ENCODE measurements at regions not wholly inside any gene's neighbourhood (a gene's known extent, or its start where the extent isn't known, plus 50 kb on each side); places are given as distances from the start of the nearest gene placed in this dataset.
"Not testable (repeated sequence)": the region's sequence is repeated elsewhere in the genome, so short reads cannot be mapped to it uniquely, and the experiment has no call there.

- DNase-seq (ENCODE audit: low read depth): peak; percentile 57
Observed at GRCh38 chr6:81003156-81003555, 749.3 kb downstream of the TENT5A start.

DNA sequence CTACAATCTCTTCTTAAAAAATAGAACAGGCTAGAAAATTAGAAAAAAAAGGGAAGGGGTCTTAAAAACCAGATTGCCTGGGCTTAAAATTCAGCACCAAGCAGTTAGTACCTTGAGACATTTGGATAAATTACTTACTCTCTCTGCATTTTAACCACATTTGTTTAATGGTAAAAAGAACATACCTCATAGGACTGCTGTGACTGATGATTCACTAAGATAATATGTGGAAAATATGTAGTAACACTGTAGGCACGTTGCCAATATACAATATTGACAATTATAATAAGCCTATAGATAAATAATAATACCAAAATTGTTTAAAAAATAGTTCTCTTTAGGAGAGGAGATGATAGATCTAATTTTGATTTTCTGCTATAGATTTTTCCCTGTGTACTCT is 750.4 kb downstream of the TENT5A start:
- peak; percentile 18 for DNase-seq (ENCODE audit: low read depth)

GRCh38 chr6:80991316-80991715 is 761.2 kb downstream of the TENT5A start:
- DNase-seq (ENCODE audit: low read depth): peak; percentile 4

DNA sequence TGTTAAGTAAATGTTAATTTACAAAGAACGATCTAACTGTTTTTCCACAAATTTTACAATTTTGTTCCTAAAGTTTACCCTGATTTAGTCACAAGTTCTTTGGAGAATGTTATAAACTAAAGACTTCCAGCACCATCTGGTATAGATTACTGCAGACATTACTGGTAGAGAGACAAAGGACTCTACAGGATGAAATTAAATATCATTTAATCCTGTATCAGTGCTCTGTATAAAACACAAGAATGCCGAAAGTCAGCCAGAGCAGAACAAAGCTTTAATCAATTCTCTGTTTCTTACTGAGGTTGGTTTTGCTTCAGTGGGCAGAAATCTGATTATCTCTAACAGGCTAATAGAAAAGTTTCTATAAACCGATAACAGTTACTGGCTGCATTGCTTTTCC is 763.6 kb downstream of the TENT5A start:
- DNase-seq (ENCODE audit: low read depth): no peak

DNA sequence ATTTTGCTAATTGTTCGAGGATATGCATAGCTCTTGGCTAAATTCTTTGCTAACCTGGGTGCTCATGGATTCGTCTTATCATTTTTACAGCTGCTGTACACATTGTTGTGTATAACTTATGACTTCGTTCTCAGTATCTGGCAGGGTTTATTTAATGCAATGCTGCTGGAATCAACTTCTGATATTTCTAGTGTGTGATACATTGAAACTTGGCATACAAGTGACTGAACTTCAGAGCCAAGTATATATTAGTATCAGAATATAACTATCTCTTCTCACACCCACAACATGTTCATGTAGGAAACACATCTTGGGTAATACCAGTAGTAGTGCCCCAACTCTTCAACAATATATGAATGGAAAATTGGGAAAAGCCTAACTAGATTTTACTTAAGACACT is 764.2 kb downstream of the TENT5A start:
- no peak for DNase-seq (ENCODE audit: low read depth)

DNA sequence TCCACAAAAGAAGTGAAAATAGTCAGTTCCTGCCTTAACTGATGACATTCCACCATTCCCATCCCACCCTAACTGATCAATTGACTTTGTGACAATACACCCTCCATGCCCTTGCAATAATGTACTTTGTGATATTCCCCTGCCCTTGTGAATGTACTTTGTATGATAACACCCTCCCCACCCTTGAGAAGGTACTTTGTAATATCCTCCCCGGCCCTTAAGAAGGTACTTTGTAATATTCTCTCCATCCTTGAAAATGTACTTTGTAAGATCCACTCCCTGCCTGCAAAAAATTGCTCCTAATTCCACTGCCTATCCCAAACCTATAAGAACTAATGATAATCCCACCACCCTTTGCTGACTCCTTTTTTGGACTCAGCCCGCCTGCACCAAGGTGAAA is 771.3 kb downstream of the TENT5A start:
- DNase-seq (ENCODE audit: low read depth): not testable (repeated sequence)

- peak; percentile 43 for DNase-seq (ENCODE audit: low read depth)
Observed at GRCh38 chr6:80976336-80976735, 776.1 kb downstream of the TENT5A start.

- no peak for DNase-seq (ENCODE audit: low read depth)
Observed at GRCh38 chr6:80974579-80974978, 777.9 kb downstream of the TENT5A start.

- DNase-seq (ENCODE audit: low read depth): peak; percentile 36
Observed at GRCh38 chr6:80969439-80969838, 783.0 kb downstream of the TENT5A start.

DNA sequence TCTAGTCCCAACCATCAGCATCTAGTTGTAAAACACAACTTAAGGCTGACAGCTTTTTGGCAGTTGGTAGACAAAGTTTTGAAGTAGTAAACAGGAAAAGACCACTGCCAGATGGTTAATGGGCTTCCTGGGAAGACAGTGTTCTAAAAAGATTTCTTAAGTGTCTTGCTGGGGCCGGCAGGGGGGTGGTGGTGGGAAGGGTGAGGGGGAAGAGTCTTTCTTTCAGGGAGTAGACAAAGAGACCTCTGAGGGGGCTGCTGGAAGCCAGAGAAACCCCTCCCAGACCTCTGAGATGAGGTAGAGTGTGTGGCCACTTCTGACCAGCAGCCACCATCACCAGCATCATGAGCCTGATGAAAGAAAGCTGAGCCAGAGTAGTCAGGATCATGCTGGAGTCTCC is 784.9 kb downstream of the TENT5A start:
- no peak for DNase-seq (ENCODE audit: low read depth)

DNA sequence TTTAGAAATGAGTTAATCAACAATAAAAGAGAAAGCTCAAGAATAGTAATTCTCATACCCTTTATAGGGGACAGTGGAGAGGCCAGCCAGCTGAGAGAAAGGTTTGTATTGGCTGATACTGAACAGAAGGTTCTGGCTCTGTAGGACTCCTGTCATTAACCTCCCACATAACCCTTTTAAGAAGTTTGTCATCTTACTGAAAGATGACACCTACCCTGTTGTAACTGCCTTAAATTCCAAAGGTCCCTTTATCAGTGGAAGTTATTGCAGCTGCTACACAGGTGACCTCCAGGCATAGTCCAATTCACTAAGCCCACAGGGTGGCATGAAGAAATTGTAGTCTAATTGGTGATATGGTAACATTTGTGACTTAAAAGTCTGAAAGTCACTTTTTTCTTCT is 790.1 kb downstream of the TENT5A start:
- DNase-seq (ENCODE audit: low read depth): no peak

GRCh38 chr6:80961166-80961565 is 791.3 kb downstream of the TENT5A start:
- DNase-seq (ENCODE audit: low read depth): no peak

GRCh38 chr6:80959034-80959433 is 793.4 kb downstream of the TENT5A start:
- no peak for DNase-seq (ENCODE audit: low read depth)

- no peak for DNase-seq (ENCODE audit: low read depth)
Observed at GRCh38 chr6:80956898-80957297, 795.6 kb downstream of the TENT5A start.

DNA sequence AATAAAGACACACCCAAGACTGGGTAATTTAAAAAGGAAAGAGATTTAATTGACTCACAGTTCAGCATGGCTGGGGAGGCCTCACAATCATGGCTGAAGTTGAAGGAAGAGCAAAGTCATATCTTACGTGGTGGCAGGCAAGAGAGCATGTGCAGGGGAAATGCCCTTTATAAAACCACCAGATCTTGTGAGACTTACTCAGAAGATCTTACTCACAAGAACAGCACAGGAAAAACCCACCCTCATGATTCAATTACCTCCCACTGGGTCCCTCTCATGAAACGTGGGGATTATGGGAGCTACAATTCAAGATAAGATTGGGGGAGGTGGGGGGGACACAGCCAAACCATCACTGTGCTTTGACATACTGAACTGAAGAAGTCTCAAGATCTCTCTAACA is 800.0 kb downstream of the TENT5A start:
- DNase-seq (ENCODE audit: low read depth): not testable (repeated sequence)

GRCh38 chr6:80946402-80946801 is 806.1 kb downstream of the TENT5A start:
- DNase-seq (ENCODE audit: low read depth): no peak

DNA sequence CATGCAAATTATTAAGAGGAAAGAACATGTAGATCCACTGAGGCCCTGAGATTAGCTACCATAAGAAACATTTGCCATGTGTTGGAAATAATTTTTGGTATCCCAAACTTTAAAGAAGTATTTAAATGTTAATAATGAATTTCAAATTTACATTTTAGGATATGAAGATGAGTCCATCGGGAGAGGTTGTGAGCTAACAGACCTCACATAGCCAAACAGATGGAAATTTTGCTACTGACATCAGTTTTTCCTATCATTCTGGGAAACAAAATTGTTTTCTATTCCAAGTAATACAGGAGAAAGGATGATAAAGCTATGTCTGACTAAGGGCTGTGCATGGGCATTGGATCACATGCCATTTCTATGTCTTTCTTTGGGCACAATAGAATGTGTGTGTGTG is 809.6 kb downstream of the TENT5A start:
- DNase-seq (ENCODE audit: low read depth): no peak

DNA sequence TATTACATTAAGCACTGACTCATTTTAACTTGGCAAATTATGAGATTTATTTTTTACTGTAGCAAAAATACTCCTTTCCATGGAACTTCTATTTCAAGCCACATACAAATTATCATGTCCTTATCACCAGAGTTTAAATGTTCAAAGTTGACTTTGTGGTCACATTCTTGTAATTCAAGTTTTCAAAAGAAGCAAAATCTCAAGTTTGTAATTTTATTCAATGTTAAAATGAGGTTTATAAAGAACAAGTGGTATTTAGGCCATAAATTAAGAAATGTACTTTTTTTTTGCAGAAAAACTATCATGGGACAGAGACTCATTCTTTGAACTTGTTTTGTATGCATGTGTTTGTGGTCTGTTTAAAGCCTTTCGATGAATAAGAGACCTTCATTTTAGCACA is 811.5 kb downstream of the TENT5A start:
- DNase-seq (ENCODE audit: low read depth): no peak

DNA sequence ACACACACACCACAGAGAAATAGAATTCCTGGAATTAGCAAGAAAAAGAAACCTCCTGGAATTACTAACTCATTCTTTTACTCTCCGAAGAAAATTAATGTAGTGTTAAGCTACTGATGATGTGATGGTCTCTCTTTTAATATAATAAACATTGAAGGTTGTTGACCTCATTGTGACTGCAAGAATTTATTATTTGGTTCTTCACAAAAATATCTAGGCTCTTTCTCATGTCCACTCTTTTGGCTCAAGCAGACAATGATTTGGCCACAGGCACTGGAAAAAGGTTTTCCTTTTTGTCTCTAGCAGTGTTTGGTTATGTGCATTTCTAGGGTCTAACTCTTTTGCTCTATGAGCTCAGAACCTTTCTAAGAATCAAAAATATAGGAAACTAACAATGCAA is 811.9 kb downstream of the TENT5A start:
- peak; percentile 79 for DNase-seq (ENCODE audit: low read depth)

- DNase-seq (ENCODE audit: low read depth): peak; percentile 51
Observed at GRCh38 chr6:80939898-80940297, 812.6 kb downstream of the TENT5A start.

GRCh38 chr6:80939480-80939879 is 813.0 kb downstream of the TENT5A start:
- DNase-seq (ENCODE audit: low read depth): no peak

DNA sequence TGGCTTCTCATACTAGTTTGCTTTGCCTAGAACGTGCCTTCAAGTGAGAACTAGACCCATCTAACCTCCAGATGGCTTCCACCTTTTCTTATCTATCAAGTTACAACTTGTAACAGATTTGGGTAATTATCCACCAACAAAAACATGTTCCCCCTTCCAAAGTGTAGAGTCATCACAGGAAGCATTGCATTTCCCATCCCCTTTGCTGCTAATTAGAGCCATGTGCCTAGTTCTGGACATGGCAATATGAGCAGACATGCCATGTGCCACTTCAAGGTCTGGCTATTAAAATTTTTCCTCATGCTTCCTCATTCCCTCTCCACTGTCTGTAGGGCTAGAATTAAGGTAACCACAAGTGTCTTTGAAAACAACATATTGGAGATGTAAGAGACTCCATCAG is 814.4 kb downstream of the TENT5A start:
- DNase-seq (ENCODE audit: low read depth): peak; percentile 56

GRCh38 chr6:80932359-80932758 is 820.1 kb downstream of the TENT5A start:
- DNase-seq (ENCODE audit: low read depth): peak; percentile 87

- no peak for DNase-seq (ENCODE audit: low read depth)
Observed at GRCh38 chr6:80930376-80930775, 822.1 kb downstream of the TENT5A start.

DNA sequence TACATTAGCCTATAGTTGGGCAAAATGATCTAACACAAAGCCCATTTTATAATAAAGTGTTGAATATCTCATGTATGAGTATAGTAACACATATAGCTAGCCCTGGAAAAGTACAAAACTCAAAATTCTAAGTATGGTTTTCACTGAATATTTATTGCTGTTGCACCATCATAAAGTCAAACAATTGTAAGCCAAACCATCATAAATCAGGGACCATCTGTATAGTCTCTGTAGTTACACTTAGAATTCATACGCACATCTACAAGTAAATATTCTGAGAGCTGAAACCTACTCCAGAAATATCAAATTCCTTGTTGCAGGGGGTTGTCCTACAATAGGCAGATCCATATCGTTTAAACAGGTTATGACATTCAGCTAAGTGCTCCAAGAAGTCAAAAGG is 817.3 kb downstream of the BCKDHB start:
- no peak for DNase-seq (ENCODE audit: low read depth)

Measured in EH (cell line).